ENCODE measurements at regions not wholly inside any gene's neighbourhood (a gene's known extent, or its start where the extent isn't known, plus 50 kb on each side); places are given as distances from the start of the nearest gene placed in this dataset.

GRCh38 chr20:12064540-12064939 is 146.8 kb downstream of the BTBD3 start:
- no peak for TF ChIP-seq ATF4 (CRISPR knock-in tag; IDR thresholded peaks at IDR 0.05)
- TF ChIP-seq, protein P1, sequence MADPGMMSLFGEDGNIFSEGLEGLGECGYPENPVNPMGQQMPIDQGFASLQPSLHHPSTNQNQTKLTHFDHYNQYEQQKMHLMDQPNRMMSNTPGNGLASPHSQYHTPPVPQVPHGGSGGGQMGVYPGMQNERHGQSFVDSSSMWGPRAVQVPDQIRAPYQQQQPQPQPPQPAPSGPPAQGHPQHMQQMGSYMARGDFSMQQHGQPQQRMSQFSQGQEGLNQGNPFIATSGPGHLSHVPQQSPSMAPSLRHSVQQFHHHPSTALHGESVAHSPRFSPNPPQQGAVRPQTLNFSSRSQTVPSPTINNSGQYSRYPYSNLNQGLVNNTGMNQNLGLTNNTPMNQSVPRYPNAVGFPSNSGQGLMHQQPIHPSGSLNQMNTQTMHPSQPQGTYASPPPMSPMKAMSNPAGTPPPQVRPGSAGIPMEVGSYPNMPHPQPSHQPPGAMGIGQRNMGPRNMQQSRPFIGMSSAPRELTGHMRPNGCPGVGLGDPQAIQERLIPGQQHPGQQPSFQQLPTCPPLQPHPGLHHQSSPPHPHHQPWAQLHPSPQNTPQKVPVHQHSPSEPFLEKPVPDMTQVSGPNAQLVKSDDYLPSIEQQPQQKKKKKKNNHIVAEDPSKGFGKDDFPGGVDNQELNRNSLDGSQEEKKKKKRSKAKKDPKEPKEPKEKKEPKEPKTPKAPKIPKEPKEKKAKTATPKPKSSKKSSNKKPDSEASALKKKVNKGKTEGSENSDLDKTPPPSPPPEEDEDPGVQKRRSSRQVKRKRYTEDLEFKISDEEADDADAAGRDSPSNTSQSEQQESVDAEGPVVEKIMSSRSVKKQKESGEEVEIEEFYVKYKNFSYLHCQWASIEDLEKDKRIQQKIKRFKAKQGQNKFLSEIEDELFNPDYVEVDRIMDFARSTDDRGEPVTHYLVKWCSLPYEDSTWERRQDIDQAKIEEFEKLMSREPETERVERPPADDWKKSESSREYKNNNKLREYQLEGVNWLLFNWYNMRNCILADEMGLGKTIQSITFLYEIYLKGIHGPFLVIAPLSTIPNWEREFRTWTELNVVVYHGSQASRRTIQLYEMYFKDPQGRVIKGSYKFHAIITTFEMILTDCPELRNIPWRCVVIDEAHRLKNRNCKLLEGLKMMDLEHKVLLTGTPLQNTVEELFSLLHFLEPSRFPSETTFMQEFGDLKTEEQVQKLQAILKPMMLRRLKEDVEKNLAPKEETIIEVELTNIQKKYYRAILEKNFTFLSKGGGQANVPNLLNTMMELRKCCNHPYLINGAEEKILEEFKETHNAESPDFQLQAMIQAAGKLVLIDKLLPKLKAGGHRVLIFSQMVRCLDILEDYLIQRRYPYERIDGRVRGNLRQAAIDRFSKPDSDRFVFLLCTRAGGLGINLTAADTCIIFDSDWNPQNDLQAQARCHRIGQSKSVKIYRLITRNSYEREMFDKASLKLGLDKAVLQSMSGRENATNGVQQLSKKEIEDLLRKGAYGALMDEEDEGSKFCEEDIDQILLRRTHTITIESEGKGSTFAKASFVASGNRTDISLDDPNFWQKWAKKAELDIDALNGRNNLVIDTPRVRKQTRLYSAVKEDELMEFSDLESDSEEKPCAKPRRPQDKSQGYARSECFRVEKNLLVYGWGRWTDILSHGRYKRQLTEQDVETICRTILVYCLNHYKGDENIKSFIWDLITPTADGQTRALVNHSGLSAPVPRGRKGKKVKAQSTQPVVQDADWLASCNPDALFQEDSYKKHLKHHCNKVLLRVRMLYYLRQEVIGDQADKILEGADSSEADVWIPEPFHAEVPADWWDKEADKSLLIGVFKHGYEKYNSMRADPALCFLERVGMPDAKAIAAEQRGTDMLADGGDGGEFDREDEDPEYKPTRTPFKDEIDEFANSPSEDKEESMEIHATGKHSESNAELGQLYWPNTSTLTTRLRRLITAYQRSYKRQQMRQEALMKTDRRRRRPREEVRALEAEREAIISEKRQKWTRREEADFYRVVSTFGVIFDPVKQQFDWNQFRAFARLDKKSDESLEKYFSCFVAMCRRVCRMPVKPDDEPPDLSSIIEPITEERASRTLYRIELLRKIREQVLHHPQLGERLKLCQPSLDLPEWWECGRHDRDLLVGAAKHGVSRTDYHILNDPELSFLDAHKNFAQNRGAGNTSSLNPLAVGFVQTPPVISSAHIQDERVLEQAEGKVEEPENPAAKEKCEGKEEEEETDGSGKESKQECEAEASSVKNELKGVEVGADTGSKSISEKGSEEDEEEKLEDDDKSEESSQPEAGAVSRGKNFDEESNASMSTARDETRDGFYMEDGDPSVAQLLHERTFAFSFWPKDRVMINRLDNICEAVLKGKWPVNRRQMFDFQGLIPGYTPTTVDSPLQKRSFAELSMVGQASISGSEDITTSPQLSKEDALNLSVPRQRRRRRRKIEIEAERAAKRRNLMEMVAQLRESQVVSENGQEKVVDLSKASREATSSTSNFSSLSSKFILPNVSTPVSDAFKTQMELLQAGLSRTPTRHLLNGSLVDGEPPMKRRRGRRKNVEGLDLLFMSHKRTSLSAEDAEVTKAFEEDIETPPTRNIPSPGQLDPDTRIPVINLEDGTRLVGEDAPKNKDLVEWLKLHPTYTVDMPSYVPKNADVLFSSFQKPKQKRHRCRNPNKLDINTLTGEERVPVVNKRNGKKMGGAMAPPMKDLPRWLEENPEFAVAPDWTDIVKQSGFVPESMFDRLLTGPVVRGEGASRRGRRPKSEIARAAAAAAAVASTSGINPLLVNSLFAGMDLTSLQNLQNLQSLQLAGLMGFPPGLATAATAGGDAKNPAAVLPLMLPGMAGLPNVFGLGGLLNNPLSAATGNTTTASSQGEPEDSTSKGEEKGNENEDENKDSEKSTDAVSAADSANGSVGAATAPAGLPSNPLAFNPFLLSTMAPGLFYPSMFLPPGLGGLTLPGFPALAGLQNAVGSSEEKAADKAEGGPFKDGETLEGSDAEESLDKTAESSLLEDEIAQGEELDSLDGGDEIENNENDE (IDR thresholded peaks at IDR 0.05; ENCODE audit: low read depth, low read length), result no peak
- TF ChIP-seq, protein P2, sequence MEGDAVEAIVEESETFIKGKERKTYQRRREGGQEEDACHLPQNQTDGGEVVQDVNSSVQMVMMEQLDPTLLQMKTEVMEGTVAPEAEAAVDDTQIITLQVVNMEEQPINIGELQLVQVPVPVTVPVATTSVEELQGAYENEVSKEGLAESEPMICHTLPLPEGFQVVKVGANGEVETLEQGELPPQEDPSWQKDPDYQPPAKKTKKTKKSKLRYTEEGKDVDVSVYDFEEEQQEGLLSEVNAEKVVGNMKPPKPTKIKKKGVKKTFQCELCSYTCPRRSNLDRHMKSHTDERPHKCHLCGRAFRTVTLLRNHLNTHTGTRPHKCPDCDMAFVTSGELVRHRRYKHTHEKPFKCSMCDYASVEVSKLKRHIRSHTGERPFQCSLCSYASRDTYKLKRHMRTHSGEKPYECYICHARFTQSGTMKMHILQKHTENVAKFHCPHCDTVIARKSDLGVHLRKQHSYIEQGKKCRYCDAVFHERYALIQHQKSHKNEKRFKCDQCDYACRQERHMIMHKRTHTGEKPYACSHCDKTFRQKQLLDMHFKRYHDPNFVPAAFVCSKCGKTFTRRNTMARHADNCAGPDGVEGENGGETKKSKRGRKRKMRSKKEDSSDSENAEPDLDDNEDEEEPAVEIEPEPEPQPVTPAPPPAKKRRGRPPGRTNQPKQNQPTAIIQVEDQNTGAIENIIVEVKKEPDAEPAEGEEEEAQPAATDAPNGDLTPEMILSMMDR (IDR thresholded peaks at IDR 0.05 in 2 of 3, conservative IDR thresholded peaks at IDR 0.05 in 1 of 3; ENCODE audit: insufficient read depth in 2 of 3, low read depth in 1 of 3, low read length in 3 of 3), result no peak
- no peak for TF ChIP-seq MYC (IDR thresholded peaks at IDR 0.05; ENCODE audit: low read depth, low read length)
- no peak for TF ChIP-seq MYC (CRISPR knock-in tag; IDR thresholded peaks at IDR 0.05; ENCODE audit: borderline replicate concordance, low read depth)
- no peak for TF ChIP-seq MAX (CRISPR knock-in tag; IDR thresholded peaks at IDR 0.05)
- TF ChIP-seq, protein P3, sequence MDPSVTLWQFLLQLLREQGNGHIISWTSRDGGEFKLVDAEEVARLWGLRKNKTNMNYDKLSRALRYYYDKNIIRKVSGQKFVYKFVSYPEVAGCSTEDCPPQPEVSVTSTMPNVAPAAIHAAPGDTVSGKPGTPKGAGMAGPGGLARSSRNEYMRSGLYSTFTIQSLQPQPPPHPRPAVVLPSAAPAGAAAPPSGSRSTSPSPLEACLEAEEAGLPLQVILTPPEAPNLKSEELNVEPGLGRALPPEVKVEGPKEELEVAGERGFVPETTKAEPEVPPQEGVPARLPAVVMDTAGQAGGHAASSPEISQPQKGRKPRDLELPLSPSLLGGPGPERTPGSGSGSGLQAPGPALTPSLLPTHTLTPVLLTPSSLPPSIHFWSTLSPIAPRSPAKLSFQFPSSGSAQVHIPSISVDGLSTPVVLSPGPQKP (CRISPR knock-in tag; IDR thresholded peaks at IDR 0.05), result no peak
- no peak for TF ChIP-seq TFAM (CRISPR knock-in tag; conservative IDR thresholded peaks at IDR 0.05)
- TF ChIP-seq, protein P4, sequence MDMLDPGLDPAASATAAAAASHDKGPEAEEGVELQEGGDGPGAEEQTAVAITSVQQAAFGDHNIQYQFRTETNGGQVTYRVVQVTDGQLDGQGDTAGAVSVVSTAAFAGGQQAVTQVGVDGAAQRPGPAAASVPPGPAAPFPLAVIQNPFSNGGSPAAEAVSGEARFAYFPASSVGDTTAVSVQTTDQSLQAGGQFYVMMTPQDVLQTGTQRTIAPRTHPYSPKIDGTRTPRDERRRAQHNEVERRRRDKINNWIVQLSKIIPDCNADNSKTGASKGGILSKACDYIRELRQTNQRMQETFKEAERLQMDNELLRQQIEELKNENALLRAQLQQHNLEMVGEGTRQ (CRISPR knock-in tag; IDR thresholded peaks at IDR 0.05), result no peak
- no peak for TF ChIP-seq CREB1 (IDR thresholded peaks at IDR 0.05)
- TF ChIP-seq CREB1 (CRISPR knock-in tag; IDR thresholded peaks at IDR 0.05), result no peak
- TF ChIP-seq SP2 (IDR thresholded peaks at IDR 0.05; ENCODE audit: extremely low read depth, low read depth, low read length, poor library complexity, severe bottlenecking), result no peak
